GM12865 (cell line): ENCODE measurements at regions not wholly inside any gene's neighbourhood (a gene's known extent, or its start where the extent isn't known, plus 50 kb on each side); places are given as distances from the start of the nearest gene placed in this dataset.

Source experiments
- DNase-seq: peaks from one replicate; pipeline ENCODE4 v3.0.0; 2010; ENCODE audit warnings: low read depth
- H3K4me3 ChIP-seq: 2 replicates; pipeline ENCODE4 v1.5.1; 2011; ENCODE audit warnings: mild to moderate bottlenecking, low read depth, low read length, control low read depth
- CTCF ChIP-seq: IDR thresholded peaks from 2 replicates; pipeline ENCODE4 v1.5.1; 2011; ENCODE audit warnings: low read length, control low read depth, low read depth, inconsistent platforms; ENCODE audit not compliant: insufficient read depth; ENCODE audit errors: missing control alignments

- DNase-seq = no peak
- no peak overlapping the region for H3K4me3 ChIP-seq
- TF ChIP-seq CTCF = no peak
Measured at GRCh38 chr14:28130610-28131284, 635.8 kb upstream of the FOXG1 start.

- DNase-seq = no peak
- no peak for TF ChIP-seq CTCF
Measured at GRCh38 chr14:28138341-28138740, 628.2 kb upstream of the FOXG1 start.

GRCh38 chr14:28141662-28142061, 624.9 kb upstream of the FOXG1 start:
- DNase-seq = no peak

More at GRCh38 chr14:28138341-28138740, 628.2 kb upstream of the FOXG1 start:
- no peak overlapping the region for H3K4me3 ChIP-seq

GRCh38 chr14:28142400-28143015, 624.1 kb upstream of the FOXG1 start:
- no peak for DNase-seq
- no peak for TF ChIP-seq CTCF
- H3K4me3 ChIP-seq = no peak overlapping the region

More at GRCh38 chr14:28141662-28142061, 624.9 kb upstream of the FOXG1 start:
- no peak for TF ChIP-seq CTCF
- no peak overlapping the region for H3K4me3 ChIP-seq

GRCh38 chr14:28143316-28143715, 623.3 kb upstream of the FOXG1 start:
- TF ChIP-seq CTCF = no peak
- no peak for DNase-seq
- no peak overlapping the region for H3K4me3 ChIP-seq

GRCh38 chr14:28151926-28152325, 614.7 kb upstream of the FOXG1 start:
- no peak for TF ChIP-seq CTCF
- no peak overlapping the region for H3K4me3 ChIP-seq
- DNase-seq = no peak

- no peak overlapping the region for H3K4me3 ChIP-seq
- DNase-seq = no peak
- no peak for TF ChIP-seq CTCF
Measured at GRCh38 chr14:28152453-28153044, 614.0 kb upstream of the FOXG1 start.
